ENCODE measurements at regions not wholly inside any gene's neighbourhood (a gene's known extent, or its start where the extent isn't known, plus 50 kb on each side); places are given as distances from the start of the nearest gene placed in this dataset.

- TF ChIP-seq POLR2A (IDR thresholded peaks at IDR 0.05; ENCODE audit: low read length) = no peak
- TF ChIP-seq GATA1 (IDR thresholded peaks at IDR 0.05; ENCODE audit: low read depth, low read length) = no peak
Observed at GRCh38 chr13:26976313-26976712, 195.3 kb downstream of the USP12 start.

Measured in erythroblast (primary cell).